ENCODE measurements at regions not wholly inside any gene's neighbourhood (a gene's known extent, or its start where the extent isn't known, plus 50 kb on each side); places are given as distances from the start of the nearest gene placed in this dataset.

DNA sequence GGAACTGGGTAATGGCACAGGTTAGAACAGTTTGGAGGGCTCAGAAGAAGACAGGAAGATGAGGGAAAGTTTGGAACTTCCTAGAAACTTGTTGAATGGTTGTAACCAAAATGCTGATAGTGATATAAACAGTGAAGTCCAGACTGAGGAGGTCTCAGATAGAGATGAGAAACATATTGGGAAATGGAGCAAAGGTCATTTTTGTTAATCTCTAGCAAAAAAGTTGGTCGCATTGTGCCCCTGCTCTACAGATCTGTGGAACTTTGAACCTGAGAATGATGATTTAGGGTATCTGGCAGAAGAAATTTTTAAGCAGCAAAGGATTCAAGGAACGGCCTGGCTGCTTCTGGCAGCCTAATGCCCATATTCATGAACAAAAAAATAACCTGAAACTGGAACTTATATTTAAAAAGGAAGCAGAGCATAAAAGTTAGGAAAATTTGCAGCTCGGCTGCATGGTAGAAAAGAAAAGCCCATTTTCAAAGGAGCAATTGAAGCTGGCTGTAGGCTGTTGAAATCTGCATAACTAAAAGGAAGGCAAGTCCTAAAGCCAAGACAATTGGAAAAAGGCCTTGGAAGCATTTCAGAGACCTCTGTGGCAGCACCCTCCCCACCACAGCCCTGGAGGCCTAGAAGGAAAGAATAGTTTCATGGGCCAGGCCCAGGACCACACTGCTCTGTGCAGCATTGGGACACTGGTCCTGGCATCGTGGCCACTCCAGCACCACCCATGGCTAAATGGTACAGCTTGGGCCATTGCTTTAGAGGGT is 182.6 kb upstream of the CD96 start:
- no peak for DNase-seq

DNA sequence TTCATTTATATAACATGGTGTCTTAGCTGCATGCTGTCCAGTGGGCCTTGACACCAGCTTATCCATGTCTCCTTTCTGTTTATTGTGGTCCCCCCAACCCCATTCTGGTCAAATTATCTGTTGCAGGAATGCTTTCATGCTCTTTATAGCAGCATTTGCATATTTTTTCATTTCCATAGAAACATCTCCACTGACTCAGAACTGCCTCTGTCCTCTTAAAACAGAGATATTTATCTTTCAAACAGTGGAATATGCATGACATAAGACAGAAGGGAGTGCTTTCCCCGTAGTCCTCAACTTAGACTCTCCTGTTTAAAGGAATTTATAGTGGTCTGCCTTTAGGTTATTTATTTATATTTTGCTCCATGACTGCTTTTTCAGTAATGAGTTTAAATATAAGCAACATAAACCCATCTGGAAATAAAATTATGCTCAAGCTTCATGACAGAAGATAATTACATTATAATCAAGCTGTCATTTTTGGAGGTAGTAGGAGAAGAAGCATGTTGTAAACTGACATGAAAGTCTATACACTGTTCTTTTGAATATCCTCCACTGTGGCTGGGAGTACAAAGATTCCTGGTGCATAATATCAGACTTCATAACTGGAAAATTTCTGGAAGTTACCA is 179.5 kb upstream of the CD96 start:
- DNase-seq: no peak

DNA sequence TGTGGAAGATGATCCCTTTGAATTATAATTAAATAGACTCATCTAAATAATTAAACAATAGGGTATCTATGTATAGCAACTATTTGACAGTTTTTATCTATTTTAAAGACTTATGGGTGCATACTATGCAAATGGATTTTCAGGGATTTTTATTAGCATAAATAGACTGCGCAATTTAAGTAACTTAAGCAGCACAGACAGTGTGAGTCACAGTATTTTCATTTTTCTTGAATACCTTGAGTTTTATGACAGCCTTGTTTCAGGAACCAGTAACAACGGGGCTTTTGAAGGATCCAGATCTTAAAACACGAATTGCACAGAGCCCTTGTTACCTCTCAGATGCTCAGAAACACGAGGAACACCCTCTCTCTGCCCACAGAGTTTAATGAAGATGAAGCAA is 175.5 kb upstream of the CD96 start:
- no peak for DNase-seq

DNA sequence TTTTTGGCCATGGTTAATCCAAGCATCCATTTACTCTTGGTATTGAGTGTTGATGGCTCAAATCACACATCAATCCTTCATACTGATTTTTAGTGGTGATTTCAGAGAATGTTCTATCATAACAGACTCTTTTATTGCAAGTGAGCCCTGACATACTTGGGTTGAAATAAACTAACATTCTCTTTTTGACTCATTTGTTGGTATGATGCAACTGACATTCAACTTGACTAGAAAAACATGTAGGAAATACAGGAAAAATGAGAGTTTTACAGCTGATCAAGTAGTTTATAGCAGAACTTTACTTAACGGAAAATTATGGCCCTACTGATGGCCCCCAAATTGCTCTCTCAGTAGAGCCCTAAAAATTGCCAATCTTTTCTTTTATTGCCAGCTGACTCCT is 173.9 kb upstream of the CD96 start:
- DNase-seq: no peak

DNA sequence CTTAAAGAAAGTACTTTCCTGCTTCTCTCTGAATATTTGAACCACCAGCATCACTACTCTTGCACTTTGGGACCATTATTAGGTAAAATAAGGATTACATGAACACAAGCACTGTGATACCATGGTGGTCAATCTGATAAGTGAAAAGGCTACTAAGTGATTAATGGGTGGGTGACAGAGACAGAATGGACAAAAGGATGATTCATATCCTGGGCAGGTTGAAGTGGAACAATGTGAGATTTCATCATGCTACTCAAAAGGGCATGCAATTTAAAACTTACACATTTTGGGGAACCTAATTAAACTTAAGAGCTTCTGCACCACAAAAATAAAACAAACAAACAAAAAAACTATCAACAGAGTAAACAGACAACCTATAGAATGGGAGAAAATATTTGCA is 172.0 kb upstream of the CD96 start:
- DNase-seq: no peak

DNA sequence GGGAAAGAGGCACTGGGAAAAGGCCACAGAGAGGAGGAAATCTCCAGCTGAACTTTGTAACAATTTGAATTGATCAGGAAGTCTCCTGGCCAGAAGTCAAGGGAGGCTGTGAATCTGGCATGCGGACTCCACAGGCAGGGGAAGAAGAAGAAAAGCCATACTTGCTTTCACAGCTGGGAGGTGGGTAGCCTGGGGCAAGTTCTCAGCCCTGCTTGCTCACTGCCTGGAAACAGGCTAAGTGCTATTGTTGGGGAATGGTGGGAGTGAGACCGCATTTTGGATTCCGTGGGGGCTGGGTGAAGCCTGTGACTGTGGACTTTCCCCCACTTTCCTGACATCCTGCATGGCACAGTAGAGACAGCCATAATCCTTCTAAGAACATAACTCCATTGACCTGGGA is 168.8 kb upstream of the CD96 start:
- no peak for DNase-seq

DNA sequence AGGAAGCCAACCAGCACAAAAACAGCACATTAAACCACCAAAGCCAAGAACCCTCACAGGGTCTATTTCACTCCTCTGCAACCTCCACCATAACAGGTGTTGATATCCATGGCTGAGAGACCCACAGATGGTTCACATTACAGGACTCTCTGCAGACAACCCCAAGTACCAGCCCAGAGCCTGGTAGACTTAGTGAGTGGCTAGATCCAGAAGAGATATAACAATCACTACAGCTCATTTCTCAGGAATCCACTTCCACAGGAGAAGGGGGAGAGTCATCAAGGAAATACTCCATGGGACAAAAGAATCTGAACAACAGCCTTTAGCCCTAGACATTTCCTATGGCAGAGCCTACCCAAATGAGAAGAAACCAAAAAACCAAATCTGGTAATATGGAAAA is 168.1 kb upstream of the CD96 start:
- DNase-seq: no peak

DNA sequence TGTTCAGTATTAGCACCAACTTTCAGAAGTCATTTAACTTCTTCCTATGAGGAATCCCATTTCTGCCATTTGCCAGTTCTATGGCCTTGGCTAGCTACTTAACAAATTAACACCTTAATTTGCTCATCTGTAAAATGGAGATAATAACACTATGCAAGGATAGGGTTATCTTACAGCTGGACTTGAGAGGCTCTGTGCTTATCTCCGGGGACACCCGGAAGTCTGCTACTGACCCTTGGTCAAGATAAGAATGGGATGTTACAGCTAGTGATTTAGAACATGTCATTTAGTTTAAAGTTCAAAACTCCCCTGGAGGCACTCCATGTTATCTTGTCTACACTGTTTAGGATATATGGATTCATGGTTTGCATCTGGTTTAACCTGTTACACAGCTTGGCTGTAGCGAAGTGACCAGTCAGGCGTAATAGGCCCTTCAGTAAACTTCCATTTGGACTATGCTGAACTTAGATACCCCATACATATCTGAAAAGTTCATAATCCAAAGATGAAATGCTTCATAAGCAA is 156.0 kb upstream of the CD96 start:
- no peak for DNase-seq

DNA sequence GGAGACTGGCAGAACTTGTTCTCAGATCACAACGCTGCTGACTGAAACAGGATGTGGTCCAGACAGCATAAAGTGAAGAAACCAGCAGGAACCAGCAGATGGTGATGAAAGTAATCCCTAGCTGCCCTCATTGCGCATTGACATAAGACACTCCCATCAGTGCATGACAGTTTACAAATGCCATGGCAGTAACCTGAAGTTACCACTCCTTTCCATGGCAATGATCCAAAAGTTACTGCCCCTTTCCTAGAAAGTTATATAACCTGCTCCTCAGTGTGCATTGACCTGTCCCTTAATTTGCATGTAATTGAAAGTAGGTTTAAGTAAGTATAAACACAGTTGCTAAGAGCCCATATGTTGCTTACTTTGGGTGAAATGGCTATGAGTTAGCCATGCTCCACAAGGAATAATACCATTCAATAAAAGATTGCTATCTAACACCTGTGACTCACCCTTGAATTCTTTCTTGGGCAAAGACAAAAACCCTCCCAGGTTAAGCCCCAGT is 149.1 kb upstream of the CD96 start:
- no peak for DNase-seq

DNA sequence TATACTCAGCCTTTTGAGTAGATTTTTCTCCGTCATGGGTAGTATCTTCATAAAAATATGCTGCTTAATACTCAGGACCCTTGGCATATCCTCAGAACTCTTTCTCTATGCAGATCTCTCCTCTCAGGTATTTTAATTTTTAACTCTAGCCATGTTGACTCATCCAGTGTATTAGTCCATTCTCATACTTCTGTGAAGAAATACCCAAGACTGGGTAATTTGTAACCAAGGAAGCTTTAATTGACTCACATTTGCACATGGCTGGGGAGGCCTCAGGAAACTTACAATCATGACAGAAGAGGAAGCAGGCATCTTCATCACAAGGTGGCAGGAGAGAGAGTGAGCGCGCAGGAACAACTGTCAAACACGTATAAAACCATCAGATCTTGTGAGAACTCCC is 129.3 kb upstream of the CD96 start:
- DNase-seq: no peak

DNA sequence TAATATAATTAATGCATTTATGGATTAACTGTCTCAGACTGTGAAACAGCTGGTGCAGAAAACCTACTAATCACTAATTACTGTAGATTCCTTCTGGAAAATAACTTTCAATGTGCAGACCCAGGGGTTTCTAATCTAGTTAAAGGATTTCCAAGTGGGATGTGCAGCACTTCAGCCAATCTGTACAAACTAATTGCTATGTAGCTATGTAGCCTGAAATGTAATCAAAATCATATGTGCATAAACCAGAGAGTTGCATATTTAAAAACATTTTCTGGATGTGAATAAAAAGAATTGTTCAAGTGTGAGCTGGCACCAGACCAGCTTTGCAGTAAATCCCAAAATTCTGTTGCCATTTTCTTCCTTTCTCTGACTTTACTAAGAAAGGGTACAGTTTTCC is 127.5 kb upstream of the CD96 start:
- no peak for DNase-seq

DNA sequence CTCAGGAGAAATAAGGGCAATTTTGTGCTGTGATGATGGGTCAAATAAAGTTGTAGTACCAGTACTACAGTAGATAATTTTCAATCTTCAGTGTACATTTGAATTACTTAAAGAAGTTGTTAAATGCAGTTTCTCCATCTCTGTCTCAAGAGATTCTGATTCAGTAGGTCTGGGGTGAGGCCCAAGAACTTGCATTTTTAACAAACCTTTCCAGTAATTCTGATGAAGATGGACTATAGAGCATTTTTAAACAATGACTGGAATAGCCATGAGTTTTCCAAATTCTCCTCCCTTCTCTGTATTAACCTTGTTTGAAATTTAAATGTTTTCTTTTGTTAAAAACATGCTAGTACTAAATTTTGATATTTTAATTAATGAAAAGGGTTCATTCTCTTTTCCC is 127.0 kb upstream of the CD96 start:
- DNase-seq: no peak

DNA sequence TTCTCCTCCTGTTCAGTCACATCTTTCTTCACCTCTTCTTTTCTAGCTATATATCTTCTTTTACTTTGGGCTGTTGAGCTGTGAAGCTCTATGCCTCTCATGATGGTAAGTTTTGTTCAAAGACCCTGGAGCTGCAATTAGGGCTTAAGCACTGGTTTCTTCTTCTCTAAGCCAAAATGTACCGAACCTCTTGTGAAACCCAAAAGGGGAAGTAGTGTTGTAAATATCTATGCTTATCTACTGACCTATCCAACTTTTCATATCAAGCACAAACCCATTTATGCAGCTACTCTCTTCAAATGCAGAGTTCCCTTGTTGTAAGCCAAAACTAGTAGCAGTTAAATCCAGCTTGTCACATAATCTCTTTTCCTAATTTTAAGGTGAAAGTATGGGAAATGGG is 123.6 kb upstream of the CD96 start:
- no peak for DNase-seq

DNA sequence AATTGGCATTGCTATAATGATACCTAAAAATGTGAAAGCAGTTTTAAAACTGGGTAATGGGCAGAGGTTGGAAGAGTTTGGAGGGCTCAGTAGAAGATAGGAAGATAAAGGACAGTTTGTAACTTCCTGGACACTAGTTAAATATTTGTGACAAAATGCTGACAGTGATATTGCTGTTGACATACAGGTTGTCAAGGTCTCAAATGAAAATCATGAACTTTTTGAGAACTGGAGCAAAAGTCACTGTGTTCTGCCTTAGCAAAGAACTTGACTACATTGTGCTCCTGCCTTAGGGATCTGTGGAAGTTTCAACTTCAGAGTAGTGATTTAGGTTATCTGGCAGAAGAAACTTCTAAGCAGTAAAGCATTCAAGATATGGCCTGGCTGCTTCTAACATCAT is 113.7 kb upstream of the CD96 start:
- no peak for DNase-seq

DNA sequence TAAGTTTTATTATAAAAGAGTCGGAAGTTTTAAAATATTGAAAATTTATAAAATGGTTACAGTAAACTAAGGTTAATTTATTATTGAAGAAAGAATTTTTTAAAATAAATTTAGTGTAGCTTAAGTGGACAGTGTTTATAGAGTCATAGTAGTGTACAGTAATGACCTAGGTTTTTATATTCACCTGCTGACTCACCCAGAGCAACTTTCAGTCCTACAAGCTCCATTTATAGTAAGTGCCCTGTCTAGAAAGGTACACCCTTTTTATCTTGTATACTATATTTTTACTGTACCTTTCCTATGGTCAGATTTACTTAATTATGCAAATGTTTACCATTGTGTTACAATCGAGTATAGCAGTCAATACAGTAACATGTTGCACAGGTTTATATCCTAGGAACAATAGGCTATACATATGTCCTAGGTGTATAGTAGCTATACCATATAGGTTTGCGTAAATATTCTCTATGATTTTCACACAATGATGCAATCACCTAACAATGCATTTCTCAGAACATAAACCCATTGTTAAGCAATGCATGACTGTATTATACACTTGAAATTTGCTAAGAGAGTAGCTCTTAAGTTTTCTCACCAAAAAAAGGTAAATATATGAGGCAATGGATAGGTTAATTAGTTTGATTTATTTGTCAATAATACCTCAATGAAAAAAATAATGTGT is 106.9 kb upstream of the CD96 start:
- DNase-seq: no peak

DNA sequence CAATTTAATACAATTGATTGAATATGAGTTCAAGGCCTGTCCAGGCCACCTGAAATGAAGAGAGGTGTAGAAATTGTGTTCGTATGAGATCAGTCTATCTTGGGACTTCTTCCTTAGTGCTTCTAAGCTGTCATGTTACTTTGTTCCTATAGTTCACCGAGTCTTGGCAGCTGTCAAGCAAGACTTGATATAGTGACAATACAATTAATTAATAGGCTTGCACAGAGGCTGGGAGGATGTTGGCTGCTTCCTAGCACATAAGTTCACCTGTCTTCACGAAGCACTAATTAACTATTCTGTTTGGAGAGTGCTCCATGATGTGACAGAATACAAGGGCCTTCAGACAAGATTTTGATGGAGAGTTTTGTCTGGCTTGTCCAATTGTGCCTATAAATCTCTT is 103.7 kb upstream of the CD96 start:
- no peak for DNase-seq

DNA sequence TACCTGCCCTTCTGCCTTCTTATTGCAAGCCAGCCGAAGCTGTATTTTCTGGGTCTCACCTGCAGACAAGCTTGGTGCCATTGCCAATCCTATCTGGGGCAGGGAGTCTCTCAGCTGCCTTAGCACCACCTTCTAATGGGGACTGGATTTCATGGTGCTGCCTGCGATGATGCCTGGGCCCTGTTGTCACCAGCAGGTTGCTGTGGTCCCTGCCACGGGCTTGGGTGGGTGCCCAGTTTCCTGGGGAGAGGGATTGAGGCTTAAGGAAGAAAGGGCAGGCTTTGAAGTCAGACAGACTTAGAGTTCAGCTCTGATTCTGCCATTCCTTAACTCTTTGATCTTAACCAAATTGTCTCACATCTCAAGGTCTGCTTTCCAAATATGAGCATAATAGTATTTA is 87.4 kb upstream of the CD96 start:
- DNase-seq: no peak

DNA sequence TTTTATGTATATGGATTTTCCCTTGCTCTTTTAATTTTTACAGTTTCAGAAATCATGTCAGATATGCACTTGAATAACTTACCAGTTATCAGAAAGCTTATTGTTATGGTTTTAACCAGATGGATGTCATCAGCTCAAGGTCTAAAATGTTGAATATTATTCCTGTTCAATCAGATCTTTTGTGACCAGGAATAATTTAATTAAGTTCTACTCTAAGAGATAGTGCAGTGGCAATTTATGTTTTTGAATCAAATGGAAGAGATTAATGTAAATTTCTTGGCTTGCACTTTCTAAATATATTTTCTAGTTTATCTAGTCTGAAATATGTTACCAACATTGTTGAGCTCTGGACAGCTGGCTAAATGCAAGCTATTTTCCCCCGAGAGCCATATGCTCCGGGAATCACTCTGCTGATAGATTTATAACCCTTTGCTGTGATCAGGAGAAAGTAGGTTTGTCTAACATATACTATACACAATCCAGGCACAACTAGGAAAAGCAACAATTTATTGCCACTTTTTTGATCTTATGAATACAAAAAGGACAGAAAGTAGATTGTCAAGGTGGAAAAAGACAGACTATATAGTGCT is 76.8 kb upstream of the CD96 start:
- no peak for DNase-seq

DNA sequence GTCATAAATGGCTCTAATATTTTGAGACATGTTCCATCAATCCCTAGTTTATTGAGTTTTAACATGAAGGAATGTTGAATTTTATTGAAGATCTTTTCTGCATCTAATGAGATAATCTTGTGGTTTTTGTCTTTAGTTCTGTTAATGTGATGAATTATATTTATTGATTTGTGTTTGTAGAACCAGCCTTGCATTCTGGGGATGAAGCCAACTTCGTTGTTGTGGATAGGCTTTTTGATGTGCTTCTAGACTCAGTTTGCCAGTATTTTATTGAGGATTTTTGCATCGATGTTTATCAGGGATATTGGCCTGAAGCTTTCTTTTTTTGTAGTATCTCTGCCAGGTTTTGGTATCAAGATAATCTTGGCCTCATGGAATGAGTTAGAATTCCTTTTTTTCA is 72.0 kb upstream of the CD96 start:
- DNase-seq: no peak

DNA sequence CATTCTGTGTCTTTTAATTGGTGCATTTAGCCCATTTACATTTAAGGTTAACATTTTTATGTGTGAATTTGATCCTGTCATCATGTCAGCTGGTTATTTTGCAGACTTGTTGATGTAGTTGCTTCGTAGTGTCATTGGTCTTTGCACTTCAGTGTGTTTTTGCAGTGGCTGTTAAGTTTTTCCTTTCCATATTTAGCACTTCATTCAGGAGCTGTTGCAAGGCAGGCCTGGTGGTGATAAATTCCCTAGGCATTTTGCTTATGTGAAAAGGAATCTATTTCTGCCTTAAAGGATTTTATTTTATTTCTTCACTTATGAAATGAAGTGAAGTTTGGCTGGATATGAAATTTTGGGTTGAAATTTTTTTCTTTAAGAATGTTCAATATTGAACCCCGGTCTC is 70.2 kb upstream of the CD96 start:
- no peak for DNase-seq

DNA sequence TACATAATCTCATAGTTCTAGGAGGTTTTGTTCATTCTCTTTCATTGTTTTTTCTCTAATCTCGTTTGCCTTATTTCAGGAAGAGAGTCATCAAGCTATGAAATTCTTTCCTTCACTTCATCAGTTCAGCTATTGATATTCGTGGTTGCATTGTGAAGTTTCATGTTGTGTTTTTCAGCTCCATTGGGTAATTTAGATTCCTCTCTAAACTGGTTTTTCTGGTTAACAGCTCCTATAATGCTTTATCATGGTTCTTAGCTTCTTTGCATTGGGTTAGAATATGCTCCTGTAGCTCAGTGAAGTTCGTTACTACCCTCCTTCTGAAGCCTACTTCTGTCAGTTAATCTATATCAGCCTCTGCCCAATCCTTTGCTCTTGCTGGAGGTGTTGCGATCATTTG is 69.4 kb upstream of the CD96 start:
- no peak for DNase-seq

DNA sequence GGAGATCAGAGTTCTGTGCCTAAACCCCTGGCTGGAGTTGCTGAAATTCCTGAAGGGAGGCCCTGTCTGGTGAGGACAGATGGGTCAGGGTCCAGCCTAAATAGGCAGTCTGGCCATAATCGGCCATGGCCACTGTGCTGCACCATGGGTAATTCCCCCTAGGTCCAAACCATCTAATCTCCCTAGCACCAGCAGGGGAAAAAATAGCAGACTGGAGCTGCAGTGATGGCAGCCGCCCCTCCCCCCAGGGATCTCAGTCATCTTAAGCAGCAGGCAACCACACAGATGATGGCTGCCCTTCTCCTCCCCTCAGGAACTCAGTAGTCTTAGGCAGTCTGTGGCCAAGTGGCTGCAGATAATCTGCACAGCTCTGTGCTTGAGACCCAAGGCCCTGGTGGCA is 68.4 kb upstream of the CD96 start:
- DNase-seq: no peak

DNA sequence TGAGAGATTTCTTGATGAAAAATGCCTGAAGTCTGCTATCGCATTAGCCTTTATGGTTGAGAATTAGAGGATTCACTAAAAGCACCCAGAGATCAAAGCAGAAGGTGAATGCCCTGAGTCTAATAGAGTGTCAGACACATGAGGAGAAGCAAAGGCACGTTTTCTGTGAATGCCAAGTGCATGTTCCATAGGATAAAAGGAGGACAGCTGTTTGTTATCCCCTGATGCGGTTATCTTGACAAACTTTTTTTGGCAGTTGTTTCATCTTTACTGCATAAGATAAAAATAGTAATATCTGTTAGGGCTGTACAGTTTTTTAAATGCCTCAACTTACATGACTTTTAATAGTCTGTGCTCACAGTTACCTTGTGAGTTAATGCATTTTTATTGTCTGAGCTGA is 65.3 kb upstream of the CD96 start:
- no peak for DNase-seq

DNA sequence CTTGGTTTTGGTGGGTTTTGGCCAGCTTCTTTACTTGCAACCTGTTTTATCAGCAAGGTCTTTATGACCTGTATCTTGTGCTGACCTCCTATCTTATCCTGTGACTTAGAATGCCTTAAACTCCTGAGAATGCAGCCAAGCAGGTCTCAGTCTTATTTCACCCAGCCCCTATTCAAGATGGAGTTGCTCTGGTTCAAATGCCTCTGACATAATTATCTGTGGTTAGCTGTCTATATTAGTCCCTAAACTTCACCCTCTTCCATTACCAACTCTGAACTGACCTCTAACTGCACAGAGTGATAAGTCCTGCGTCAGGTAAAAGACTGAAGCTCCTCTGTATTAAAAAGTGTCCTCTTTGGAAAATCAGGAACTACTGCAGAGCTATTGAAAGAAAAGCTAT is 61.9 kb upstream of the CD96 start:
- no peak for DNase-seq
